Stomach (tissue), 8 donors: ENCODE measurements at regions not wholly inside any gene's neighbourhood (a gene's known extent, or its start where the extent isn't known, plus 50 kb on each side); places are given as distances from the start of the nearest gene placed in this dataset.
"Not testable (repeated sequence)": the region's sequence is repeated elsewhere in the genome, so short reads cannot be mapped to it uniquely, and the experiment has no call there.

Experiments
- DNase-seq, 2 donors: peaks; one replicate each; pipeline versions ENCODE4 v3.0.0 to v3.0.0-alpha.2; 2013 to 2019
- H3K27ac ChIP-seq, 5 donors: fragments of 200-600 bp in 4 of 5; sonication (generic) in 4 of 5; one replicate each; pipeline ENCODE4 v1.5.1; 2013 to 2019; ENCODE audit warnings: mild to moderate bottlenecking in 1 of 5, moderate library complexity in 1 of 5
- H3K27me3 ChIP-seq, 3 donors: fragments of 200-600 bp; sonication (generic); one replicate each; pipeline ENCODE4 v1.5.1; 2017 to 2019; ENCODE audit warnings: mixed run types in 1 of 3
- H3K36me3 ChIP-seq, 4 donors: fragments of 200-600 bp; sonication (generic); 1 replicate in 3 of 4; 2 replicates in 1 of 4; pipeline ENCODE4 v1.5.1; 2016 to 2019
- H3K4me1 ChIP-seq, 4 donors: fragments of 200-600 bp; sonication (generic); one replicate each; pipeline ENCODE4 v1.5.1; 2016 to 2019
- H3K4me3 ChIP-seq, 4 donors: fragments of 200-600 bp; sonication (generic) in 3 of 4; one replicate each; pipeline ENCODE4 v1.5.1; 2016 to 2019; ENCODE audit warnings: mild to moderate bottlenecking in 1 of 4
- H3K9me3 ChIP-seq, 4 donors: fragments of 200-600 bp; sonication (generic); one replicate each; pipeline ENCODE4 v1.5.1; 2016 to 2019
- EP300 ChIP-seq: sonication (generic); formaldehyde crosslinking; IDR thresholded peaks from one replicate; pipeline ENCODE4 v1.6.1; 2017; ENCODE audit warnings: antibody characterized with exemption
- POLR2A ChIP-seq, 4 donors: fragments of 450-650 bp; IDR thresholded peaks; one replicate each; pipeline ENCODE4 v1.6.1; 2016; ENCODE audit warnings: antibody characterized with exemption in 4 of 4, control low read depth in 2 of 4, mild to moderate bottlenecking in 1 of 4, moderate library complexity in 1 of 4
- POLR2AphosphoS5 ChIP-seq, 3 donors: sonication (generic); formaldehyde crosslinking; IDR thresholded peaks; one replicate each; pipeline ENCODE4 v1.6.1; 2016; ENCODE audit warnings: antibody characterized with exemption in 3 of 3
- WGBS, 5 donors: extraction: QIAGEN DNeasy Blood & Tissue Kit in 3 of 5; methylation state at CpG; one replicate each; pipeline versions ENCODE4 v1.1.5 to v1.1.7; 2013 to 2018; 5-methylcytosine and 5-hydroxymethylcytosine counted together
- intact Hi-C: fragments of 100-400 bp; cut with DNase I; formaldehyde crosslinking; loops from one replicate; pipeline ENCODE4 v1.15.1; 2023; ENCODE audit warnings: low total_unique reads
- TF ChIP-seq, protein P1 (sequence below), 7 experiments: fragments of 450-650 bp in 4 of 7; fragments of 200-600 bp in 3 of 7; sonication (generic) in 3 of 7; IDR thresholded peaks; one replicate each; pipeline ENCODE4 v1.5.1; 2016 to 2019; ENCODE audit warnings: antibody characterized with exemption in 7 of 7, control low read depth in 2 of 7, mild to moderate bottlenecking in 1 of 7
- donor health status: healthy with polysubstance abuse.
- donor health status: Bipolar disorder and iron deficiency.
- donor health status: healthy.

DNA sequence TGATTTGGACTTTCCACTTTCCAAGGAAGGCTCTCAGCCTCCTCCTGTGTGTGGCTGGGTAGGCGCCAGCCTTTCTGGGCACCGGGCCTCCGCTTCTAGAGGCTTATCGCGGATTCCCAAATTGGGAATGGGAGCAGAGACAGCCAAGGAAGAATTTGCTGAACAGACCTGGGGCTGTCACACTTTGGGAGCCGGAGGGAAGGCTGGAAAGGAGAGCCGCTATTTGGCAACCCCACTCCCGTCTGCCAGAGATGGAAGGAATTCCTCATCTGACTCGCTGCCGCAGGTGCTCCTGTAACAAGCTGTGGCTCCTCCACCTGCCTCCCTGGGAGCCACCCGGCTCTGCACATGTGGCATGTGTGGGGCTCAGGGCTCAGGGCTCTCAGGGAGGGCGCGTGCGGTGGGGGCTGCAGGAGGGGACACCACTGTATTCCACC is 50.8 kb upstream of the ECHDC3 start:
- WGBS, 5 donors, result 83 to 90% (median 89%) methylated on average over 14 of the region's 14 CpGs

DNA sequence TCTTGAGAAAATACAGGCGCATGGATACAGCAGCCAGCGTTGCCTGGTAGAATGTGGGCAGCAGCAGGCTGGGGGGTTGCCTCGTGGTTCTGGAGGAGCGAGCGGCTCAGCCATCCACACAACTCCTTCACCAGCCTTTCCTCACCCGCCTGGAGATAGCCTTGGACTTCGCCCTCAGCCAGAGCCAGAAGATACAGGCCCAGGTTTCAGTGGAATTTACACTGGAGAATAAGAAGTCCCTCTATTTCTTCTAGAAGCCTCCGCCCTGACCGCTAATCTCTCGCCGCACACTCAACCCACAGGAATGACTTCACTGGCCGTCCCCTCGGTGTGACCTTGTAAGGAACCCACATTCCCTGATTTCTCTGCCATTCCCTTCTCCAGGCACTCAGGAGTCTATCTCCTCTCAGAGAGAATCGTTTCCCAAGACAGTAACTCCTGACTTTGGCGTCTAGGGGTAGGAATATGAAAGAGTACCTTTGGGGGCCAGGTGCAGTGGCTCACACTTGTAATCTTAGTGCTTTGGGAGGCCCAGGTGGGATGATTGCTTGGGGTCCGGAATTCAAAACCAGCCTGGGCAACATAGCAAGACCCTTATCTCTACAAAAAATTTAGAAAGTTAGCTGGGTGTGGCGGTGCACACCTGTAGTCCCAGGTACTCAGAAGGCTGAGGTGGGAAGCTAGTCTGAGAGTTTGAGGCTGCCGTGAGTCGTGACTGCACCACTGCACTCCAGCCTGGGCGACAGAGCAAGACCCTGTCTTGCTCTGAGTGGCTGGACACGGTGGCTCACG is 52.0 kb upstream of the ECHDC3 start:
- peak in 1 of 2 donors; percentile 68 for DNase-seq
- intact Hi-C loops, result no loop called here
- TF ChIP-seq POLR2AphosphoS5 (IDR thresholded peaks at IDR 0.05) (peak in 1 of 3 donors; percentile 43), EP300 (no peak), POLR2A (IDR thresholded peaks at IDR 0.05) (no peak)
- TF ChIP-seq, protein P1, sequence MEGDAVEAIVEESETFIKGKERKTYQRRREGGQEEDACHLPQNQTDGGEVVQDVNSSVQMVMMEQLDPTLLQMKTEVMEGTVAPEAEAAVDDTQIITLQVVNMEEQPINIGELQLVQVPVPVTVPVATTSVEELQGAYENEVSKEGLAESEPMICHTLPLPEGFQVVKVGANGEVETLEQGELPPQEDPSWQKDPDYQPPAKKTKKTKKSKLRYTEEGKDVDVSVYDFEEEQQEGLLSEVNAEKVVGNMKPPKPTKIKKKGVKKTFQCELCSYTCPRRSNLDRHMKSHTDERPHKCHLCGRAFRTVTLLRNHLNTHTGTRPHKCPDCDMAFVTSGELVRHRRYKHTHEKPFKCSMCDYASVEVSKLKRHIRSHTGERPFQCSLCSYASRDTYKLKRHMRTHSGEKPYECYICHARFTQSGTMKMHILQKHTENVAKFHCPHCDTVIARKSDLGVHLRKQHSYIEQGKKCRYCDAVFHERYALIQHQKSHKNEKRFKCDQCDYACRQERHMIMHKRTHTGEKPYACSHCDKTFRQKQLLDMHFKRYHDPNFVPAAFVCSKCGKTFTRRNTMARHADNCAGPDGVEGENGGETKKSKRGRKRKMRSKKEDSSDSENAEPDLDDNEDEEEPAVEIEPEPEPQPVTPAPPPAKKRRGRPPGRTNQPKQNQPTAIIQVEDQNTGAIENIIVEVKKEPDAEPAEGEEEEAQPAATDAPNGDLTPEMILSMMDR (IDR thresholded peaks at IDR 0.05), result no peak

More for the DNA sequence above, 50.8 kb upstream of the ECHDC3 start:
- Histone ChIP-seq H3K27me3 (no peaks in the 10 kb centered on the region), H3K9me3 (no peaks in the 10 kb centered on the region), H3K4me3 (no peak overlapping the region), H3K4me1 (peaks cover 0 to 26% (median 5%) of the 10 kb centered on the region in 4 donors), H3K36me3 (no peaks in the 10 kb centered on the region), H3K27ac (no peak overlapping the region)
- intact Hi-C loops, result no loop called here
- TF ChIP-seq EP300, result no peak
- no peak for TF ChIP-seq POLR2AphosphoS5 (IDR thresholded peaks at IDR 0.05)
- TF ChIP-seq, protein P1 (IDR thresholded peaks at IDR 0.05), result no peak
- no peak for TF ChIP-seq POLR2A (IDR thresholded peaks at IDR 0.05)
- DNase-seq, result no peak

DNA sequence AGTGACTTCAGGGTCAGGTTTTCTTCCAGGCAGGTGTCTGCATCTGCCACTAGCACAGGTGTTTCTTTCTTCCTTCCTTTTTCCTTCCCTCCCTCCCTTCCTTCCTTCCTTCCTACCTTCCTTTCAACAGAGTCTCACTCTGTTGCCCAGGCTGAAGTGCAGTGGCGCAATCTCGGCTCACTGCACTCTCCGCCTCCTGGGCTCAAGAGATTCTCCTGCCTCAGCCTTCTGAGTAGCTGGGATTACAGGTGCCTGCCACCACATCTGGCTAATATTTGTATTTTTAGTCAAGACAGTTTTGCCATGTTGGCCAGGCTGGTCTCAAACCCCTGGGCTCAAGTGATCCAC is 53.8 kb upstream of the ECHDC3 start:
- WGBS, 5 donors, result 85 to 100% (median 96%) methylated on average over 3 of the region's 3 CpGs

More for the DNA sequence above, 52.0 kb upstream of the ECHDC3 start:
- H3K27ac ChIP-seq, result peak overlapping the region in 1 of 5 donors; percentile 53
- H3K27me3 ChIP-seq, result no peaks in the 10 kb centered on the region
- no peaks in the 10 kb centered on the region for H3K9me3 ChIP-seq
- H3K4me3 ChIP-seq, result no peak overlapping the region
- no peaks in the 10 kb centered on the region for H3K36me3 ChIP-seq
- H3K4me1 ChIP-seq, result peaks cover 7 to 38% (median 10%) of the 10 kb centered on the region in 4 donors
- WGBS, 5 donors, result 52 to 72% (median 68%) methylated on average over 20 to 22 of the region's 22 CpGs

DNA sequence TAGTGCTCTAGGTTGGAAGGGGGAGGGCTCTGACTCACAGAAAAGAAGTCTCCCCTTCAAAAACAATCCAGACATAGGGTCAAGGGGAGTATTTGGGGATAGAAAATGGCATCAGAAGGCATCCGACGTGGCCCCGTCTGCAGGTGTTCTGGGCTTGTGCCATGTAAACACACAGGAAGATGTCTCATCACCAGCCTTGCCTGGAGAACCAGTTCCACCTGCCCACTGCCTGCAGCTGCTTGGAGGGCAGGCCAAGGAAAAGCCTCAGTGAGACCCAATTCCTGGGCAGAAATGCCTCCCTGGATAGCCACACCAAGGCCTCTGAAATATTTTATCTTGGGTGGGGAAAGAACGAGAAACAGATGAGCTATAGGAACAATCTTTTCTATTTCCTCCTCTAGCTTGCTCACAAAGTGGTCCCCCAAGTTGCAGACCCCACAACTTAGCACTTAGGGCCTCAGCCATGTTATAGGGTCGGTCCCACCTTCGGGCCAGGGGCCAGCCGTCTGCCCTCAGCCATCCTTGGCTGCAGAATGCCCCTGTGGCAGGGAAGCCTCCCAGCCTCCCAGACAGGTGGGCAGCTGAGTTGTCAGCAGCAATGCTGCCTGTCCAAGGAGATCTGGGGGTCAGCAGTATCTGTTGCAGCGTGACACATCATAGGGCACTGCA is 54.3 kb upstream of the ECHDC3 start:
- Histone ChIP-seq H3K36me3 (no peaks in the 10 kb centered on the region), H3K4me3 (no peak overlapping the region), H3K4me1 (peaks cover 7 to 54% (median 16%) of the 10 kb centered on the region in 4 donors), H3K27me3 (no peaks in the 10 kb centered on the region), H3K27ac (no peak overlapping the region), H3K9me3 (no peaks in the 10 kb centered on the region)
- intact Hi-C loops, result no loop called here
- WGBS, 5 donors, result 74 to 82% (median 79%) methylated on average over 8 of the region's 8 CpGs
- peak; percentile 53 to 62 for DNase-seq
- TF ChIP-seq POLR2AphosphoS5 (IDR thresholded peaks at IDR 0.05), result peak in 1 of 3 donors; percentile 48
- TF ChIP-seq, protein P1 (IDR thresholded peaks at IDR 0.05), result no peak
- no peak for TF ChIP-seq EP300
- no peak for TF ChIP-seq POLR2A (IDR thresholded peaks at IDR 0.05)

More for the DNA sequence above, 53.8 kb upstream of the ECHDC3 start:
- H3K27ac ChIP-seq, H3K4me3 ChIP-seq, intact Hi-C loops, H3K27me3 ChIP-seq, H3K36me3 ChIP-seq, DNase-seq, H3K9me3 ChIP-seq: not testable (repeated sequence)
- peaks cover 7 to 54% (median 16%) of the 10 kb centered on the region in 4 donors for H3K4me1 ChIP-seq
